T47D (cell line): ENCODE measurements at regions not wholly inside any gene's neighbourhood (a gene's known extent, or its start where the extent isn't known, plus 50 kb on each side); places are given as distances from the start of the nearest gene placed in this dataset.

Experiments used
- DNase-seq, 2 experiments: peaks; one replicate each; pipeline versions ENCODE4 v3.0.0 to v3.0.0-alpha.2; 2011 to 2012; ENCODE audit warnings: low read depth in 1 of 2, low spot score in 1 of 2
- JUND ChIP-seq: IDR thresholded peaks from 2 replicates; pipeline ENCODE4 v1.6.1; 2012; ENCODE audit warnings: low read depth
- in situ Hi-C: cut with HindIII; loops from 2 replicates; pipeline ENCODE4 v1.10.0; 2016; ENCODE audit warnings: low sequenced_read_pairs, low pct_unique_long_range_greater_than_20kb

DNA sequence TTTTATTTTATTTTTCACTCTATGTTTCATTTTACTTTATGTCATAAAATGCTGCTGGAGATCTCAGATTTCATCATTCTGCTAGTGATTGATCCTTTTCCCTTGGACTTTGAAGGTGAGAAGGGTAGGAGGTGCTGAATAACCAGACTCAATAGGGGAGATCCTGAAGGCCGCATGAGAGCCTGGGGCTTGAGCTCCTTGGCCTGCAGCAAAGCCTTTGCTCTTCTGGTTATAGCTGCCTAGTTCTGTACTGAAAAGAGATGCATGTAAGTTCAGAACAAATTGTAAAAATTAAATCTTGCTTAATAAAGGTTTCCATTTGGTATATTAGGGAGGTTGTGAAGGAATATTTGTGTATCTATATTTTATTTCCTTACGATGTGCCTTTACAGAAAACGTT is 430.2 kb downstream of the QKI start:
- in situ Hi-C loops = no loop called here
- TF ChIP-seq JUND = no peak
- no peak for DNase-seq

- no peak for DNase-seq
- no peak for TF ChIP-seq JUND
- in situ Hi-C loops = no loop called here
Observed at GRCh38 chr6:163844357-163844756, 429.8 kb downstream of the QKI start.

GRCh38 chr6:163843218-163843617 is 428.7 kb downstream of the QKI start:
- no peak for DNase-seq
- in situ Hi-C loops = no loop called here
- TF ChIP-seq JUND = no peak

GRCh38 chr6:163842467-163842866 is 427.9 kb downstream of the QKI start:
- TF ChIP-seq JUND = no peak
- in situ Hi-C loops = no loop called here

DNA sequence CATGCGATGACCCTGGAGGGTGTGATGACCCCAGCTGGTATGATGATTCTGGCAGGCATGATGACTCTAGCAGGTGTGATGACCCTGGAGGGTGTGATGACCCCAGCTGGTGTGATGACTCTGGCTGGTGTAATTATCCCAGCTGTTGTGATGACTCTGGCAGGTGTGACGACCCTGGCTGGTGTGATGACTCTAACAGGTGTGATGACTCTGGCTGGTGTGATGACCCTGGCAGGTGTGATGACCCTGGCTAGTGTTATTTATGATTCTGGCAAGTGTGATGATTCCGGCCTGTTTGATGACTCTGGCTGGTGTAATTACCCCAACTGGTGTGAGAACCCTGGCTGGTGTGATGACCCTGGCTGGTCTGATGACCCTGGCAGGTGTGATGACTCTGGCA is 427.2 kb downstream of the QKI start:
- no peak for DNase-seq
- in situ Hi-C loops = no loop called here
- no peak for TF ChIP-seq JUND

More at GRCh38 chr6:163842467-163842866, 427.9 kb downstream of the QKI start:
- no peak for DNase-seq

GRCh38 chr6:163841326-163841725 is 426.8 kb downstream of the QKI start:
- in situ Hi-C loops = no loop called here
- no peak for TF ChIP-seq JUND
- DNase-seq = no peak

GRCh38 chr6:163840880-163841279 is 426.4 kb downstream of the QKI start:
- DNase-seq = no peak
- in situ Hi-C loops = no loop called here
- TF ChIP-seq JUND = no peak

- in situ Hi-C loops = no loop called here
- no peak for TF ChIP-seq JUND
- no peak for DNase-seq
Observed at GRCh38 chr6:163839296-163839695, 424.8 kb downstream of the QKI start.

DNA sequence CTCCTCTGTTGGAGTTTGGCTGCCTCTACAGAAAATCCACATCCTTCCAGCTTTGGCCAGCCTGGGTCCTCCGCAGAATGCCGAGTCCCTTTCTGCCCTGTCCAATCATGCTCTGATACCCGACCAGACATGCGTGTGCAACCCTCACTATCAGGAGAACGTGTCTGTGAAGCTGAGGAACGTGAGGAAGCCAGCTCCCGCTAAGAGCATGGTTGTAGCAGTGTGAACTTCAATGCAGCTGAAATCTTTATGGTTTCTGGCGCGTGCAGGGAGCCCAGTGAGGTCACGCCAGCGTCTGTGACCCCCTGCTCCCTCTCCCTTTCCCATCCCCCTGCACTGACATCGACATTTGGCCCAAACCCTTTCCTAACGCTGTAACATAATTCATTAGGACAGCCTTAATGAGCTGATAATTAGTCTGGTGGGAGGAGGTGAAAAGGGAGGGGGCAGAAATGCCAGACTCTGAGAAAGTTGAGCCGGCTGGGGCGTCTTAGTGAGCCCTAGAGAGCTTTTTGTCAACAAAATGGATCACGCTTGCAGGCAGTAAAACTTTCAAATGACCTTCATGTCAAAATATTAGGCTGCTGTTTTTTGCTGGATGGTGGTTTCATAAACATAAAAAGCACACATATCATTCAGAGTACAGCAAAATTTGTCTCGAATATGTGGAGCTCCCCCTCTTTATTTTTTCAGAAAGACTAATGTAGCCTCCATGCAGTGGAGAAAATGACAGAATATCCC is 423.3 kb downstream of the QKI start:
- no peak for TF ChIP-seq JUND
- DNase-seq = no peak
- in situ Hi-C loops = no loop called here

DNA sequence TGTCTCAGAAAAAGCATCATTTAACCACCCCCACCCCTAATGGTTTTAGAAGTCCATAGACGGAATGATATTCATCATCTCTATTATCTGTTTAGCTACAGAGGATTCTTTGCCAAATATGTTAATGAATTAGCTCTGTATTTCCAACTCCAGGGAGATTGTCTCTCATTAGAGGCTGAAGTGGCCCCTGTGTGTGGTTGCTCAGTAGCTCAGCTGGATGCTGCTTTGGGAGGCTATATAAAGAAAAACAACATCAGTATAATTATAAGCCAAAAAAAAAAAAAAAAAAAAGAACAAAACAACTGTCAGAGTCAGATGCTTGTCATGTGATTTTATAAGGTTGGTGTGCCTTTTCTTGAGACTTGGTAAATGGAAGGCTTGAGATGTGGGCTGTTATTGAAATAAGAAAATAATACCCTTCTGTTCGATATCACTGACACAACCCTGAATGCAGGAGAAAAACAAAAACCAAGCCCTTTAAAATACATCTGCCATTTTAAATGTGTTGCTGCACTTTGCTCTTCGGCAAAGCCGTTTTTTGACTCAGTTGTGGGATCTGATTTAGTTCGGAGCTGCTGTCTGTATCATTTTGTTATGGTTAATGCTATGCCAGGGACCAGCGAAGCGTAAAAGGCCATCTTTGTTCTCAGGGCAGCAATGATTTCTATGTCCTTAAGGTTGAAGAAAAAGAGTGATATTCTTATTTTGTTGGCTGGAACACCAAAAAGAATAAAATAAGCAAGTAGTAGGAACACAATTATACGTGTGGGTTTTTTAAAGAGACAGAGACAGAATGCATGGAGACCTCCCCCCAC is 422.6 kb downstream of the QKI start:
- in situ Hi-C loops = no loop called here
- TF ChIP-seq JUND = no peak
- DNase-seq = no peak

- in situ Hi-C loops = no loop called here
- no peak for DNase-seq
- no peak for TF ChIP-seq JUND
Observed at GRCh38 chr6:163835439-163836171, 421.1 kb downstream of the QKI start.

GRCh38 chr6:163834226-163834970 is 419.9 kb downstream of the QKI start:
- no peak for DNase-seq
- TF ChIP-seq JUND = no peak
- in situ Hi-C loops = no loop called here
